ENCODE measurements at regions not wholly inside any gene's neighbourhood (a gene's known extent, or its start where the extent isn't known, plus 50 kb on each side); places are given as distances from the start of the nearest gene placed in this dataset.

DNA sequence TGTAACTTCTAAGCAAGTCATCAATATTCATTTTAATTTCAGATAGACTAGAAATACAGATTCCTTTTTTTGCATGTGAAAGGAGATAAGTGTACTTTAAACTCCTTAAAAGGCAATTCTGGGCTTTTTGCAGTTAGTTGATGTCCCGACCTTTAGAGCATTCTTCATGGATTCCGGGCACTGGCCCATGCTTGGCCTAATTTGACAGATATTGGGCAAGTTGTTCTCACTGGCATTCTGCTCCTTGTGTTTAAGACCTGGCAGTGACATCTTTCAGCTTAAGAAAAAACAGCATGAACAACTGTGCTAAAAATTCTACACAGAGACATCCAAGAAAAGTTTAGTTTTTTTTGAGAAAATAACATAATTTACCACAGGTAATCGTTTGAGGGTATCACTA, 1037.2 kb downstream of the PCDH18 start:
- no peak for DNase-seq
- H3K4me3 ChIP-seq: no peak overlapping the region
- no peaks in the 10 kb centered on the region for H3K9me3 ChIP-seq
- H3K4me1 ChIP-seq: no peaks in the 10 kb centered on the region
- no peak overlapping the region for H3K27ac ChIP-seq
- H3K27me3 ChIP-seq: no peaks in the 10 kb centered on the region
- intact Hi-C loops (cut with DNase I; ENCODE audit: low total_unique reads): no loop called here
- TF ChIP-seq, protein P1, sequence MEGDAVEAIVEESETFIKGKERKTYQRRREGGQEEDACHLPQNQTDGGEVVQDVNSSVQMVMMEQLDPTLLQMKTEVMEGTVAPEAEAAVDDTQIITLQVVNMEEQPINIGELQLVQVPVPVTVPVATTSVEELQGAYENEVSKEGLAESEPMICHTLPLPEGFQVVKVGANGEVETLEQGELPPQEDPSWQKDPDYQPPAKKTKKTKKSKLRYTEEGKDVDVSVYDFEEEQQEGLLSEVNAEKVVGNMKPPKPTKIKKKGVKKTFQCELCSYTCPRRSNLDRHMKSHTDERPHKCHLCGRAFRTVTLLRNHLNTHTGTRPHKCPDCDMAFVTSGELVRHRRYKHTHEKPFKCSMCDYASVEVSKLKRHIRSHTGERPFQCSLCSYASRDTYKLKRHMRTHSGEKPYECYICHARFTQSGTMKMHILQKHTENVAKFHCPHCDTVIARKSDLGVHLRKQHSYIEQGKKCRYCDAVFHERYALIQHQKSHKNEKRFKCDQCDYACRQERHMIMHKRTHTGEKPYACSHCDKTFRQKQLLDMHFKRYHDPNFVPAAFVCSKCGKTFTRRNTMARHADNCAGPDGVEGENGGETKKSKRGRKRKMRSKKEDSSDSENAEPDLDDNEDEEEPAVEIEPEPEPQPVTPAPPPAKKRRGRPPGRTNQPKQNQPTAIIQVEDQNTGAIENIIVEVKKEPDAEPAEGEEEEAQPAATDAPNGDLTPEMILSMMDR (IDR thresholded peaks at IDR 0.05): no peak
- no peaks in the 10 kb centered on the region for H3K36me3 ChIP-seq

DNA sequence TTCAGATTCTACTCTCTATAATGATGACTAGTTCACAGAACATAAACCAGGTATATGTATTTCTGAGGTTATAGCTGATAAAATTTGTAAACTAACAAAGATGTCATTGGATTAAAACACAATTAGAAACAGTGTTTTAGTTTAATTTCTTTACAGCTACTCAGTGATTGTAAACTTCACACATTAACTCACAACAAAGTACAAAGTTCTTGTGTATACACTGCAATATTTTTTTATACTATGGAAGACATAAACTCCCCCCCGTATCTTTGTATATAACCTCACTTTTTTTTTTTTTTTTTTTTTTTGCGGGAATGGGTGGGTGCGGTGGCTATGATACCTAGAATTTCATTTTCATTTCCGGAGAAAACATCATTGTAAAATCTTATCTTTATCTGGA, 1043.2 kb downstream of the PCDH18 start:
- TF ChIP-seq, protein P1 (IDR thresholded peaks at IDR 0.05): no peak
- no peaks in the 10 kb centered on the region for H3K27me3 ChIP-seq
- H3K9me3 ChIP-seq: no peaks in the 10 kb centered on the region
- H3K27ac ChIP-seq: no peak overlapping the region
- intact Hi-C loops (cut with DNase I; ENCODE audit: low total_unique reads): no loop called here
- H3K4me3 ChIP-seq: no peak overlapping the region
- no peaks in the 10 kb centered on the region for H3K4me1 ChIP-seq
- H3K36me3 ChIP-seq: no peaks in the 10 kb centered on the region
- no peak for DNase-seq

DNA sequence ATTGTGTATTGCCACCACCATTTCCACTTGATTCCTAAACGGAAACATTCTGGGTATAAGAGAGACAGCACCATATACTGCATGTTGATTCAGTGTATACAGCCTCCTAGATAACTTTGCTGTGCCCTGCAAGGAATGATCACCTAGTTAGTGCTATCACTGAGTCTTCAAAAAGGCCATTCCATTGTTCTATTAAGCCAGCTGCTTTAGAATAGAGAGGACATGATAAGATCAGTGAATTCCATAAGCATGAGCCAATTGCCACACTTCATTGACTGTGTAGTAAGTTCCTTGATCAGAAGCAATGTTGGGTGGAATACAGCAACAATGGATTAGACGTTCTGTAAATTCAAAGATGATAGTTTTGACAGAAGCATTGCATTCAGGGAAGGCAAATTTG, 1047.3 kb downstream of the PCDH18 start:
- no peak for DNase-seq
- Histone ChIP-seq H3K4me1 (no peaks in the 10 kb centered on the region), H3K9me3 (no peaks in the 10 kb centered on the region)

DNA sequence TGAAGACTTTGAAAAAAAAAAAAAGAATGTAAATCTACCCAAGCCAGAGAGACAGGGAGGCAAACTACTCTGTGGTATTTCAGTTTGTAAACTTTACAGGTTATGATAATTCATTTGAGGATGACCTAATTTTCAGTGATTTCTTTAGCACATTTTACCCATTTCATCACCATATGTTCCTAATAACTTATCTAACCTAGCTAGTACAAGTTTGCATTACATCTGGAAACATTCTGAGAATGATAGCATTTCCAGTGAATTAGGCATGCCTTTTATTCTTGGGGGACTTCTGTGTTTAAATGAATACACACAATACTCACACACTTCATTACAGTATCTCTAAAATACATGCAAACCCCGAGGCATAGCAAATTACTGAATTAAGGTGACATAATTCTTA, 1055.5 kb downstream of the PCDH18 start:
- DNase-seq: no peak
- Histone ChIP-seq H3K27ac (no peak overlapping the region), H3K4me3 (no peak overlapping the region), H3K9me3 (no peaks in the 10 kb centered on the region), H3K4me1 (no peaks in the 10 kb centered on the region), H3K36me3 (no peaks in the 10 kb centered on the region), H3K27me3 (no peaks in the 10 kb centered on the region)
- TF ChIP-seq, protein P1 (IDR thresholded peaks at IDR 0.05): no peak
- intact Hi-C loops (cut with DNase I; ENCODE audit: low total_unique reads): no loop called here

More for the DNA sequence above, 1047.3 kb downstream of the PCDH18 start:
- H3K36me3 ChIP-seq: no peaks in the 10 kb centered on the region
- intact Hi-C loops (cut with DNase I; ENCODE audit: low total_unique reads): no loop called here
- no peaks in the 10 kb centered on the region for H3K27me3 ChIP-seq
- no peak overlapping the region for H3K4me3 ChIP-seq
- H3K27ac ChIP-seq: no peak overlapping the region
- TF ChIP-seq, protein P1 (IDR thresholded peaks at IDR 0.05): no peak

DNA sequence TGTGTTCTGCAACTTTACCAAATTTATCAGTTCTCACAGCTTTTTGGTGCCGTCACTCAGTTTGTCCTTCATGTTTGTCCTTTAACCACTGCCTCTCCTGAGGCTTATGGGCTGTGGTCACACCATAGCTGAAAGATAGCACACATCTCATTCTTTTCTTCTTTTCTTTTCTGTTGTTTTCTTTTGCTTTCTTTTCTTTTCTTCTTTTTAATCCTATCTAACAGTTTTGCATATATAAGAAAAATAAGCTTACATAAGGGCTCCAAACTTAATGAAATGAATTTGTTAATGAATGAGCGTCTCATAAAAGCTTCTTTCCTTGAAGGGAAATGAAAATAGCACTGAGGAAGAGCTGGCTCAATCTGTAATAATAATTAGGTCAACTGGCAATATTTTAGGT, 1061.2 kb downstream of the PCDH18 start:
- Histone ChIP-seq H3K4me3 (no peak overlapping the region), H3K27me3 (no peaks in the 10 kb centered on the region)
- intact Hi-C loops (cut with DNase I; ENCODE audit: low total_unique reads): no loop called here

More for the DNA sequence above, 1061.2 kb downstream of the PCDH18 start:
- DNase-seq: no peak
- peaks cover 2 to 5% (median 4%) of the 10 kb centered on the region in 3 donors for H3K9me3 ChIP-seq
- H3K4me1 ChIP-seq: no peaks in the 10 kb centered on the region
- H3K36me3 ChIP-seq: no peaks in the 10 kb centered on the region
- TF ChIP-seq, protein P1 (IDR thresholded peaks at IDR 0.05): no peak
- H3K27ac ChIP-seq: no peak overlapping the region

All from tibial artery (tissue), 4 donors.